ENCODE measurements at regions not wholly inside any gene's neighbourhood (a gene's known extent, or its start where the extent isn't known, plus 50 kb on each side); places are given as distances from the start of the nearest gene placed in this dataset.
"Not testable (repeated sequence)": the region's sequence is repeated elsewhere in the genome, so short reads cannot be mapped to it uniquely, and the experiment has no call there.

DNA sequence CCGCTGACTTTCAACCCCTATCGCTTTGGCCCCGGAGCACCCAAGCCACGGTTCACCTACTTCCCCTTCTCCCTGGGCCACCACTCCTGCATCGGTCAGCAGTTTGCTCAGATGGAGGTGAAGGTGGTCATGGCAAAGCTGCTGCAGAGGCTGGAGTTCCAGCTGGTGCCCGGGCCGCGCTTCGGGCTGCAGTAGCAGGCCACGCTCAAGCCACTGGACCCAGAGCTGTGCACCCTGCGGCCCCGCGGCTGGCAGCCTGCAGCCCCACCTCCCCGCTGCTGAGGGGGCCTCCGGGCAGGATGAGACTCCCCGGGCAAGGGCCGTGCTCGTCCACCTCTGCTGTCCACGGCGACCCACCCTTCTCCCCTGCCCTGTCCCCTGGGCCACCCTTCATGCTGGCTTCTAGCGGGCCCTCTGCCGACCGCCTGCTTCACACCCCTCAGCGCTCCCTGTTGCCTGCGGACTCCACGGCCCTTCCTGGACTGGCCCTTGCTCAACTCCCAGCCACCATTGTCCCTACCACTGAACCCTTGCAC is 92.2 kb upstream of the TRABD2B start:
- DNase-seq = no peak

DNA sequence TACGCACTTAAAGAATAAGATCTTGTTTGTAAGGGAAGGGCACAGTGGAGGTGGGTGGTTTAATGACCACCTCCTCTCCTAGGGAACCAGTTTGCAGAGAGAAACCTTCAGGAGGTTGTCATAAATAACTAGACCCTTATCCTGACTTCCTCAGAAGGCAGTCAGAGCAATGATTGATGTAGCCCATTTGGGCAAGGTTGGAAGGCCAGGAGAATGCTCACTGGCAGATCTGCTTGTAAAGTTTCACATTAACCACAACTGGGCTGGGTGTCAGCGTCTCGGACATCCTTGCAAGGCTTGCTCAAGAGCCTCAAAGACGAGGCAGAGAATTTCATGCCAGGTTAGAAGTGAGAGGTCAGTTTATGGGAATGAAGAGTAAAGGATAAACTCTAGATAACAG is 87.6 kb upstream of the TRABD2B start:
- DNase-seq = no peak

- peak in 1 of 56 donors; percentile 12 for DNase-seq
These were observed 85.2 kb upstream of the TRABD2B start for GRCh38 chr1:48082271-48082962.

DNA sequence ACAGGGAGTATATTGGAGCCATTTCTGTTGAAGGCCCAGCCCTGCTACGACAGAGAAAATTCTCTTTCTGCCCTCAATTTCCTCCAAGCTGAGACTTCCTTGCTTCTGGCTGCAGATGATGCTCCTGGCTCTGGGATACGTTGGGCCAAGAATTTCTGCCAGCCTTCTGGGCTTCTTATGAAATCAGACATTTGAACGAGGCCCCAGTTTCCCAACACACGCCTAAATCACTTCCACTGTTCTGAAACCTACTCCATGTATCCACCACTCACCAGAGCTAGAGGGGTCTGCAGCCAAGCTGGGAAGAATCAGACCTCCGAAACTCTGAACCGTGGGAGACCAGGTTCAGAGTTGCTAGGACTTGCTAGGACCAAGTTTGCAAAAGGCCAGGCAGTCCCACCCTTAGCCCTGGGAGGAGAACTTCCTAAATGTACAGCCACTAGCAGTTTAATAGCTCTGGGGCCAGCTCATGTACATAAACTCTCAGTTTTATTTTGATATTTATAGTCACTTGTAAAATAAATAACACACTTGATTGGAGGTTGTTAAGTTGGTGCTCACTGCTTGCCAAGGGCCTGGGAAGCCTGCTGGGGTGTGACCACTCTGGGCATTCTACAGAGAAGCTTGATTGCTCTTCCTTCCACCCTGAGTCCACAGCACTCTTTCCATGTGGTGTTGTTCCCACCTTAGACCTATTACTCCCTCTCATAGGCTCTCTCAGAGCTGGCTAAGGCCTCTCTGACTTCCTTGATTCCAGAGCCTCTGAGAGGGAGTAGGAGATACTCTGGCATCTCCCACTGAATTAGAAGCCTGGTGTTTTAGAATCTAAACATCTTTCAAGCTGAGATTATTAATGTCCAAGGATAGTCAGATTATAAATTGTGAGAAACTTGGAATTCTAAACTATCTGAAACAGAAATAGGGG is 83.4 kb upstream of the TRABD2B start:
- DNase-seq = no peak

DNA sequence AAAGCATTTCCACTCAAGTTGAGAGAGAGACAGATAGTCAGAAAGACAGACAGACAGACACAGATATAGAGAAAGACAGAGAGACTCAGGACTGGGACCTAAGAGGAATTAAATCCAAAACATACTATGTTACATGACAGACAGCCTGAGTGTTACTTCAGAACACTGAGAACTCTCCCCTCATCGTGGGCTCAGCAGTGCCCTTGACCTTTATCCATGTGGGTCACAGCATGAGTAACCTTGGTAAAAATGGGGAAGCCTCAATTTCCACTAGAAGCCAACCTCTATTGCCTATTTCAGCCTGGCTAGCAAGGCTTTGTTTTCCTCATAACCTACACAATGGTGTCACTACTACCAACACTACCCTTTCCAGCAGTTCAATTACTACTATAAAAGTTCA is 81.9 kb upstream of the TRABD2B start:
- no peak for DNase-seq

- DNase-seq = no peak
These were observed 80.6 kb upstream of the TRABD2B start for GRCh38 chr1:48077795-48078222.

DNA sequence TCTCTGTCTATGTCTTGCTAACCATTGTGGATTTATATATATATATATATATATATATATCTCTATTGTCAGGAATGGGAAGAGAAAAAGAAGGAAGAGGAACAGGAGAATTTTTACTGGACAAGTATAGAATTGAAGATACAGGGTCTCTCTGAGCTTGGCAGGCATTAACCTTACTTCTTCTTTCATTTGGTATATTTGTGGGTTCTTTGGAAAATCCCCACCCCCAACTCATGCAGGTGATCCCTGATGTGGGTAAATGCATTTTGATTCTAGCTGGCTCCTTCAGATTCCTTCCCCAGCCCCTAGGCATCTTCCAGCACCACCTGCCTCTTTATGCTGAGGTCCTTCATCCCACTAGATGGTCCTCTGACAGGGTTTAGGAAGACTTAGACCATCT is 78.8 kb upstream of the TRABD2B start:
- no peak for DNase-seq

DNA sequence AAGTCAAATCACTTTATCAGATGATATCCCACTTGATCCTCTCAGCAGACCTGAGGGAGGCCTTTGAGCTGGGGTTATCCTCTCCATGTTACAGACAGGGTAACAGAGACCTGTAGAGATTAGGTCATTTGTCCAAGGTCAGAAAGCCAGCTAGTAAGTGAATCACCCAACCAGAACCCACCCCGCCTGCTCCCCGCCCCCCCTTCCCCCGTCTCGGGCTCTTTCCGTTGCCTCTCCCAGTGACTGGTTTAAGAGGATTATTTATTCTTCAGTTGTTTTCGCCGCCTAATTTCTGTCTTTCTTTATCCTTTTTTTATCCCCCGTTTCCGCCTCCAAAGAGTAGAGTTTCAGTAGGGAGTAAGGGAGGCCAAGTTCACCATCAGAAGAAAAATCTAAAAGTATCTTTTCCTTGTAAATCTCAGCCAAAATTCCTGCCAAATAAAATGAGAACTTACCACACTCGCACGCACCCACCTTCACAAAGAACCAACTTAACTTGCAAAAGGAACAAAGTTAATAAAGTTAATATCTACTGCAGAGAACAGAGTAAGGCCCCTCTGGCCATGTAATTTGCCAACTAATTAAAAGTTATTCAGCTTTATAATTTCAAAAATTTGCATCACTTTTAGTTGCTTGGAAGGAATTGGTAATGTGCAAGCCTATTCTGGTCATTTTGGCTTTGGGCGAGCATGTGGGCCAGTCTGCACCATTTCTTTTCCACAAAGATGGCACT is 76.8 kb upstream of the TRABD2B start:
- DNase-seq = no peak

GRCh38 chr1:48071513-48071912 is 74.3 kb upstream of the TRABD2B start:
- DNase-seq = no peak

- no peak for DNase-seq
These were observed 73.2 kb upstream of the TRABD2B start for GRCh38 chr1:48070396-48070750.

- DNase-seq = no peak
These were observed 72.6 kb upstream of the TRABD2B start for GRCh38 chr1:48069662-48070395.

DNA sequence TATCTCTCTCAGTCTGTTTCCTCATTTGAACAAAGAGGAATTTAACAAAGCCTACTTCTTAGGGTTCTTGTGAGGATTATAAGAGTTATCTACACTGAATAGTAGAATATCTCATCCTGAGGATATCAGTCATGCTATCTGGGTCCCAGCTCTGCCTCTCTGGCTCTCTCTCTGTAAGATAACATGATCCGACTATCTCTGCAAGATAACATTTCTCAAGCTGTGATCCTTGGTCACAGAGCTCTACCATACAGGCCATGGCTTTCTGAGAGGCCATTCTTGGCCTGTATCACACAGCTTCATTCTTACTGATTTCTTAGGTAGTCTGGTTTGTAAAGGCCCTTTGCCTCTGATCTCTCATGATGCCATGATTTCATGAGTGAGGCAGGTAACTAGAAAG is 71.0 kb upstream of the TRABD2B start:
- no peak for DNase-seq

GRCh38 chr1:48066936-48067335 is 69.8 kb upstream of the TRABD2B start:
- DNase-seq = no peak

DNA sequence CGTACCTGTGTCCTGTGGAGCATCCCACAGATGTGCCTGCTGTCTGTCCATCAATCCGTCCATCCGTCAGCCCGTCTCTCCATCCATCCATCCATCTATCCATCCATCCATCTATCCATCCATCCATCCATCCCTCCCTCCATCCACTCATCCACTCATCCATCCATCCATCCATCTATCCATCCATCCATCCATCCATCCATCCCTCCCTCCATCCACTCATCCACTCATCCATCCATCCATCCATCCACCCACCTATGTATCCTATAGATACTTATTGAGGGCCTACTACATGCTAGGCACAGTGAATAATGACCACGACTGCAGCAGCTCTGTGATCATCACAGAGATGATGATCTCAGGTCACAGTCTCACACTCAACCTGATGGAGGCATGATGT is 67.5 kb upstream of the TRABD2B start:
- not testable (repeated sequence) for DNase-seq

GRCh38 chr1:48062353-48062752 is 65.2 kb upstream of the TRABD2B start:
- DNase-seq = no peak

DNA sequence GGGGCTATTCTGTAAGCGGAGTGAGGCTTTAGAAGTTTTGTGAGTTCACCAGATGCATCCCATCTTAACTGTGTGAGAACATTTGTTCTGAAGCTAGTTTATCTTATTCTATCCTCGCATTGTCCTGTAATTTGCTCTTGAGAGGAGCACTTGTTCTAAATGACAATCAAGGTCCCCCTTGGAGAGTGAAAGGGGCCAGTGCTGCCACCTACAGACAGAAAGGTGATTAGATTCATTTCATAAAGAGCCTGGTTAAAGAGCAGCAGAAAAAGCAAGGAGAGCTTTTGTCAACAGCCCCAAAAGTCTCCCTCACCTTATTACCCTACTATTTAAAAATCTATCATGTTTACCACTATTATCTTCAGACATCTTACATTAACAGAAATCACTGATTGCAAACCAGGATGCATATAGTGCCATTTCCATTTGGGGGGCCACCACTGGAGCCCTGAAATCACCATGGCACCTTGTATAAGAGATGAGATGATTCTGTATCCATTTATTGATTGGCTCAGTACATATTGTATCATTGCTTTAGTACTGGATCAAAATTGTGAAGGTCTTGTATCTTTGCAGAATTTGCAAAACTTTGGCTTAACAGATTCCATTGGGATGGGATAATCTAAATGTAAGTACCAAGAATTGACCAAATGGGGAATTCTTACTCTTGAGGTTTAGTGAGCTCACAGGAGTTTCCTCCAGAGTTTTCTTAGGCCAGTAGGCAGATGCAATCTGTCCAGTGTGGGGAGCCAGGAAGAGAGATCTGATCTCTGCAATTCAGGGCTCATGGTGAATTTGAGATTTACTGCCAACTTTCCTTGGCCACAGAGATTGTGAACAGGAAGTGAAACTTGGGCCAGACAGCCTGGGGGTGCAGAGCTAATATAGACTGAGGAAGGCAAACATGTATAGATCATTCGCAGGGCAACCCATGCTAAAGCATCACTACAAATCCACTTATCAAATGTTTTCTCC is 64.3 kb upstream of the TRABD2B start:
- peak in 34 of 56 donors; percentile 3 to 82 (median 20) for DNase-seq

DNA sequence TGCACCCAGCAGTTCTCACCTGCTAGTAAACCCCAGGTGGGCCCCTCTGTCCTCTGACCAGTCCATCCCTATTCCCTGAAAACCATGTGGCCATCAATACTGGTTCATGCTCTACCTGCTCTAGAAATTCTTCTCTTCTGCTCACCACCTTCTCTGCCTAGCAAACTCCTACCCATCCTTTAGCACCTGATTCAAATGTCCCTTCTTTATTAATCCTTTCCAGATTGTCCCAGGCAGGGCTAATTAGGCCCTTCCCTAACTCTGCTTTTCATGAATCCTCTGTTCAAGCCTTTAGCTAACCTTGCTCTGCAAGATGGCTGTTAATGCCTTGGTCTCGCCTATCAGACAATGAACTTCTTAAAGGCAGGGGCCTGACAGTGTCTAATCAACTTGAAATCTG is 62.1 kb upstream of the TRABD2B start:
- DNase-seq = no peak

DNA sequence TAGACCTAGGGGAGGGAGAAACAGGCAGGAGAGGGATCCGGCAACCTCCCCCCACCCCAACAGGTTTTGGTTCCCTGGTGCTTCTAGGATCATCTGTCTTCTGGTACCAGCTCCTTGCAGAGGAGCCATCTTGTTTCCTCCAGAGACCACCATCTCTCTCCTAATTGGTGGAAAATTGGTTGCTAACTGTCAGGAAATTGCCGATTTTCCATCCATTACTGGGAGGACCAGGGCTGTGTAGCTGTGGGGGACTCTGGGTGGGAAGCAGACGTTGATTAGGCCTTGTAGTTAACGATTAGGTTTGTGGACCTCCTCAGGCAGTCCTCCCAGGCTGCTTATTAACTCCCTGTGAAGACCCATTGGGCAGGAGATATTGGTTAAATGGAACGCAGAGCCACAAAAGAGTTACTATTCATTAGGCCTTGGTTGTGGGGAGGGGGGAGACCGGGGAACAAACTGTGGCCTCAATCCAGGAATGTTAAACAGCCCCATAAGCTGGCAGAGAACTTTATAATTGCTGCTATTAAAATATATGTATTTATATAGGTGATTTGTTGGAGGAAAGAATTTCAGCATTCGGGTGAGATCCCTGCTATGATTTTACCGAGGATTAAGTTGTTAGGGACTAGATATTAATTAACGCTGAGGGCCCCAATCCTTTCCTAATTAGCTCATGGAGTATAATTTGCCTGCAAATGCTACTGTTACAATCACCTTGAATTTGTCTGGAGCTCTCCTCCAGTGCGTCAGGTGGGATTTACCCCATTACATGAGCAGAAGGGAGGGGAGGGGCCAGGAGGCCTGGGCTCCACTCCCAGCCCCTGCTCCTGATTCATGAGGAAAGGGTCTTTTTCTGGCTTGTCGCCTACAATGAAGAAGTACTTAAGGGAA is 61.2 kb upstream of the TRABD2B start:
- no peak for DNase-seq

GRCh38 chr1:48057249-48057648 is 60.1 kb upstream of the TRABD2B start:
- DNase-seq = no peak
